Nucleus accumbens (tissue), 56 donors: ENCODE measurements at regions not wholly inside any gene's neighbourhood (a gene's known extent, or its start where the extent isn't known, plus 50 kb on each side); places are given as distances from the start of the nearest gene placed in this dataset.

Experiments used
- DNase-seq, 56 donors: peaks; one replicate each; lab custom pipeline; 2025; lab: John Stamatoyannopoulos, UW

GRCh38 chr3:132265488-132265887, 51.7 kb upstream of the ACP3 start:
- no peak for DNase-seq

- no peak for DNase-seq
Measured at GRCh38 chr3:132267391-132267993, 49.7 kb upstream of the ACP3 start.
